Neural cell (in vitro differentiated cells): ENCODE measurements at regions not wholly inside any gene's neighbourhood (a gene's known extent, or its start where the extent isn't known, plus 50 kb on each side); places are given as distances from the start of the nearest gene placed in this dataset.

Source experiments
- EZH2 ChIP-seq: fragments of 200-600, 300-800 bp; shearing (Covaris generic), sonication (generic); IDR thresholded peaks from 2 replicates; pipeline ENCODE4 v1.6.1; 2014; ENCODE audit warnings: antibody characterized with exemption, low read length, borderline replicate concordance, mild to moderate bottlenecking; ENCODE audit not compliant: insufficient read depth, poor library complexity, severe bottlenecking
- TF ChIP-seq, protein P1 (sequence below): fragments of 450-650 bp; IDR thresholded peaks from 2 replicates; pipeline ENCODE4 v1.5.1; 2014; ENCODE audit warnings: antibody characterized with exemption, mild to moderate bottlenecking, moderate library complexity; ENCODE audit not compliant: poor library complexity, severe bottlenecking

DNA sequence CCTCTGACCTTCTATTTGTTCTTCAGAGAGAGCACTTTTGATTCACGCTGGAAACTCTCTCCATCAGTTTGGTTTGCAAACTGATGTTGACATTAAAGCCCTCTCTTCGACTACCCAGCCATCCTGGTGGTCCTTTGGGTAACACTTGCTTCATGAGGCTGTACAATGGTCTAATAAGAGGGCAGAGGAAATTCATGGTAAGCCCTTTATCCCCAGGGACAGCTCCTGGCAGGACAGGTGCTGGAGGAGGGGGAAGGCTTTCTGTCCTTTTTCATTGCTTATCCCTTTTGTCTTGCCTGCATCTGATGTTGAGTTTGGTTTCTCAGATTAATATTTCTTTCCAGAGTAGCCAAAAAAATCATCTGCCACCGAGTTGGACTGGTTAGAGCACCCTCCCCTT, 52.1 kb upstream of the CD93 start:
- no peak for TF ChIP-seq EZH2
- TF ChIP-seq, protein P1, sequence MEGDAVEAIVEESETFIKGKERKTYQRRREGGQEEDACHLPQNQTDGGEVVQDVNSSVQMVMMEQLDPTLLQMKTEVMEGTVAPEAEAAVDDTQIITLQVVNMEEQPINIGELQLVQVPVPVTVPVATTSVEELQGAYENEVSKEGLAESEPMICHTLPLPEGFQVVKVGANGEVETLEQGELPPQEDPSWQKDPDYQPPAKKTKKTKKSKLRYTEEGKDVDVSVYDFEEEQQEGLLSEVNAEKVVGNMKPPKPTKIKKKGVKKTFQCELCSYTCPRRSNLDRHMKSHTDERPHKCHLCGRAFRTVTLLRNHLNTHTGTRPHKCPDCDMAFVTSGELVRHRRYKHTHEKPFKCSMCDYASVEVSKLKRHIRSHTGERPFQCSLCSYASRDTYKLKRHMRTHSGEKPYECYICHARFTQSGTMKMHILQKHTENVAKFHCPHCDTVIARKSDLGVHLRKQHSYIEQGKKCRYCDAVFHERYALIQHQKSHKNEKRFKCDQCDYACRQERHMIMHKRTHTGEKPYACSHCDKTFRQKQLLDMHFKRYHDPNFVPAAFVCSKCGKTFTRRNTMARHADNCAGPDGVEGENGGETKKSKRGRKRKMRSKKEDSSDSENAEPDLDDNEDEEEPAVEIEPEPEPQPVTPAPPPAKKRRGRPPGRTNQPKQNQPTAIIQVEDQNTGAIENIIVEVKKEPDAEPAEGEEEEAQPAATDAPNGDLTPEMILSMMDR: no peak
